NCI-H2196 treated with DMSO at 0.1 percent for 48 hours (cell line): ENCODE measurements at regions not wholly inside any gene's neighbourhood (a gene's known extent, or its start where the extent isn't known, plus 50 kb on each side); places are given as distances from the start of the nearest gene placed in this dataset.
"Not testable (repeated sequence)": the region's sequence is repeated elsewhere in the genome, so short reads cannot be mapped to it uniquely, and the experiment has no call there.

Experiments
- DNase-seq: peaks from one replicate; lab custom pipeline; 2025; ENCODE audit not compliant: unreplicated experiment; lab: John Stamatoyannopoulos, UW

DNA sequence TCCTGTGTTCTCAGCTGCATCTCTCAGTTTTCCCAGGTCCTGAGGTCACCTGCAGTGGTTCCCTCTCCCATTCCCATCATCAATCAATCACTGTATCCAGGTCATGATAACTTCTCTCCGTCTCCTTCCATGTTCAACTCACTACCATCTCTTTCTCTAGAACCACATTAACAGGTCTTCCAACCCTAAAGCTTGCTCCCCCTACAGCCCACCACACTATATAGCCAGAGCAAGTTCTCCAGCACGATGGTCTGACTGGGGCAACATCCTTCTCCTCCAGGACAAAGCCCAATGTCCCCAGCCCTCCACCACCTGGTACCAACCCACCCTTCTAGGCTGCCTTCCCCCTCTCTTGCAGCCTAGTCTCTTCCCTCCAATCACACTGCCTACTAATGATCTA is 241.6 kb downstream of the CDK5RAP2 start:
- DNase-seq, result no peak

DNA sequence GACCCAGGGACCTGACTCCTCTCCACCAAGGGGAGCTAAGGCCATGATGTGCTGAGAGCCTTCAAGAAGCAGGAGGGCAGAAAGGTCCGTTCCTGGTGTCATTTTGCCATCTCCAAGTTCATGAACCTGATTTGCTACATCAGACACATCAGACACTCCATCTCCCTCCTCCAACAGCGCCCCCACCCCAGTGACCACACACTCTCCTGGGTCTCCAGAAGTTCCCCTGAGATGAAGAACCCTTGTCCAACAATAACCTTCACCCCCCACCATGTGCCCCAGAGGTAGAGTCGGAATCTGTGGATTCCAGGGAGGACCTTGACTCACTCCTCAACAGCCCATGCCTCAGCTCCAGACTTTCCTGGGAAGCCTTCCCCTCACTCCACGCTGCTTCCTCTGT is 242.8 kb downstream of the CDK5RAP2 start:
- DNase-seq, result no peak

DNA sequence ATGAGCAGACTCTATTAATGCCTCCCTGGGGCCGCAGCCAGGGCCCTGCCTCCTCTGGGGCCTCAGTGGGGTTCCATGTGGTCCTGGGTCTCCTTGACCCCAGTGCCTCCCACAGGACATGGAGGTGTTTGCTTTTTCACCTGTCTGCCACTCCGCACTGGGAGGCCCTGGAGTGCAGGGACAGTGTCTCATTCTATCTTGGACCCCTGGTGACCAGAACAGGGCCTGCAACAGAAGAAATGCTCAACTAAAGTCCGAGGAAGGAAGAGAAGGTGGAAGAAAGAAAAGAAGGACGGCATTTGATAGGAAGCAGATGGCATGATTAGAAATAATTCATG is 243.2 kb downstream of the CDK5RAP2 start:
- DNase-seq, result no peak

DNA sequence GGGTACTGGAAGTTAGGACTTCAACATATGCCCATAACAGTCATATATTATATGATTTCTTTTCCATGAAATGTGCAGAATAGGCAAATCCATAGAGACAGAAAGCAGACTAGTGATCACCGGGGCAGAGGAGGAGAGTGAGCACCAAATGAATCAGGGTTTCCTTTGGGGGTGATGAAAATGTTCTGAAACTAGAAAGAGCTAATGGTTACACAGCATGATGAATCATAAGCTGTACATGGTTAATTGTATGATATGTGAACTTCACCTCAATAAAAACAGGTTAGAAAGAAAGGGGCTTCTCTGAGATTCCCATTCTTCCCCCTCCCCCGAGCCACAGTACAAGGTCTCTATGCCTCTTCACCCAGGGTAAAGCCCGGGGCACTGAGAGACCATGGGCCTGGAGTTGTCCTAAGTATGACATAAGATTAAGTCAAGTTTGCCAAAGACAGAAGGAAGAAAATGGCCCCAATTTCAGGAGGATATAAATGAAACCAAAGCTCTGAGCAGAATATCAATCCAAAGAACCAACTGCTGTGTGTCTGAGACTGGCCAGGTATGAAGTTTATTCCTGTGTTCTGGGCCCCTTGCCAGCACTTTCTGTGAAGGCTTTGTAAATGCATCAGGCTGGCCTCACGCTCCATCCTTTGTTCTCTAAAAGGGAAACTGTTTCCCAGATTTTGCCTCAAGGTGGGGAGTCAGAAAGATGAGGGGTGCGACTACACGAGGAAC is 243.8 kb downstream of the CDK5RAP2 start:
- DNase-seq, result peak; percentile 18

- no peak for DNase-seq
Measured at GRCh38 chr9:120331913-120332312, 248.1 kb downstream of the CDK5RAP2 start.

- DNase-seq, result no peak
Measured at GRCh38 chr9:120330031-120330430, 249.9 kb downstream of the CDK5RAP2 start.

GRCh38 chr9:120327322-120327721 is 252.6 kb downstream of the CDK5RAP2 start:
- DNase-seq, result no peak

- no peak for DNase-seq
Measured at GRCh38 chr9:120326049-120326693, 253.8 kb downstream of the CDK5RAP2 start.

DNA sequence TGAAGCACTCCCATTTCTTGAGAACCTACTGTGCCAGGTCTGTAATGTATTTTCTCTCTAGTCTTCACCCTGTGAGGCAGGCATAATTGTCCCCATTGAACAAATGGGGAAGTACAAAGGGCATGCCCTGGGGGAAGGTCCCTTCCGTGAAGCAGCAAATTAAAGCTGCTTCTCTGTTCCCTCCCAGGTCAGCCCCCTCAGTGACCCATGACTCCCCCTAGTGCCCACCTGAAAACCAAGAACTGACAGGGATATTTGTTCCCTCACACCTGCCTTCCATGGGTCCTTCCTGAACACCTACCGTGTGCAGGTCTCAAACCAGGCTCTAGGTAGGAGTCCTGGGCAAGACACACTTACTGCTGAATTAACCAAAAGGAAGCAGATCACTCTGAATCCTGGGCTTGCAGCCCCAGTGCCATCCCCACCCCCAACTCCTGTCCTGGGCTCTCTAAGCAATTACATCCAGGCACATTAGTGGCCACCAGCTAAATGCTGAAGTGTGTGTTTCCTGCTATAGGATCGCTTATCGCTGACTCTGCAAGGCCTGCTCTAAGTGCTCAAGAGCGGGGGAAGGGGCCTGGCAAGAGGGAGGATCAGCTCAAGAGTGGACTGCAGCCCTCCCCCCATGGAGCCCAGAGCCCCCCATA is 254.8 kb downstream of the CDK5RAP2 start:
- peak; percentile 15 for DNase-seq

DNA sequence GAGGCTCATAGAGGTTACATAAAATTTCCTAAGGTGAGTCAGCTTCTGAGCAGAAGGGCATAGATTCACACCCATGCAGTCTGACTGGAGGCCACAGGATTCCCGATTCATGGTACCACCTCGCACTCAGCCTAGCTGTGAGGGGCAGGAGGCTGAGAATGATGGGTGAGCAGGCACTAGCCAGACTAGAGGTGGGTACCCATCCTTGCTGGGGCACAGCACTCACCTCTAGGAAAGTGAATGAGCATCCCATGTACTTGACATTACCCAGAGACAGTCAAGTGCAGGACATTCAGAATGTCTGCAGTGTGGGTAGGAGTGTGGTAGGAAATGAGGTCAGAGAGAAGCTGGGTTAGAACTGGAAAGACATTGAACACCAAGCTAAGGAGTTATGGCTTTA is 255.5 kb downstream of the CDK5RAP2 start:
- DNase-seq, result no peak

DNA sequence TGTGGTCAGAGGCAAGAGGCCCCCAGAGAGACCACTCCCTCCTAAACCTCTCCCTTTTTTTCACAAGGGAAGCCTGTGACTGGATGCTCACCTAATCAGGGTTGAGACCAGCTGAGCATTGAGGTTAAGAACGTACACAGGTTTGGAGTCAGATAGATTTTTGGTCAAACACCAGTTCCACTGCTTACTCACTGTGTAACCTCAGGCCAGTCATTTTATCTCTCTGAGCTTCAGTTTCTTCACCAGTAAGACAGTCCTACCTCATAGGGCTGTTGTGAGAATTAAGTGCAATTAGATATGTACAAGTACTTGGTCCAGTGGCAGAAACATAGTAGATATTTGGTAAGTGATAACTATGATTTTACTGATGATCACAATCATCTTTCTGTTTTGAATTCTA is 256.8 kb downstream of the CDK5RAP2 start:
- no peak for DNase-seq

GRCh38 chr9:120319452-120319851 is 260.5 kb downstream of the CDK5RAP2 start:
- no peak for DNase-seq

DNA sequence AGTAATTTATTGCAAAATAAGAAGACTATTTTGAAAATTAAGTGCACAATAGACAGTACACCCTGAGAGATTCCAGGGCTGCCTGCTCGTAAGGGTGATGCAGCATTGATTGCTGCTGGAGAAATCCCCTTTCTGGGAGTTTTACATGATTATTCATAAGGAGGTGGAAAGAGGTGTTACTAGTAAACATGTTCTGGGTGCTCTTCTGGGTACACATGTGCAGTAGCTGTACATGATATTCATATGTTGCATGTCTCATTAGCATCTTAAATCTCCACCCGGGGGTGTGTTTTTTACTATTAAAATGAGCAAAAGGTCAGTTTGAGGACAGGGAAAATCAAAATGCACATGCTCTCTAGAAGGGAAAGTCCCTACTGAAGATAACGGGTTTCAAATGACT is 264.8 kb downstream of the CDK5RAP2 start:
- DNase-seq, result no peak

DNA sequence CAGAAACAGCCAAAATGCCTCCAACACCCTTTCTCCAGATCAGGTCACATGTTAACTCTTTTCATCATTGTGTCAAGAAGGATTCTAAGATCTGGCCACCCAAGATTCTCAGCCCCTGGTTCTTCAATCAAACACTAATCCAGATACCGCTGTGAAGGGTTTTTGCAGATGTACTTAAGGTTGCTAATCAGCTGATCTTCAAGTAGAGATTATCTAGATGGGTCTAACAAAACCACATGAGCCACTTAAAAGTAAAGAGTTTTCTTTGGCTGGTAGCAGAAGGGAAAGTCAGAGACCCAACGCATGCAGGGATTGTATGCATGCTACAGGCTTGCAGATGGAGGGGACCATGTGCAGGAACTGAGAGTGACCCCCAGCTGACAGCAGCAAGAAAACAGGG is 267.9 kb downstream of the CDK5RAP2 start:
- DNase-seq, result no peak

GRCh38 chr9:120310035-120310434 is 269.9 kb downstream of the CDK5RAP2 start:
- DNase-seq, result no peak

GRCh38 chr9:120308495-120308894 is 271.5 kb downstream of the CDK5RAP2 start:
- no peak for DNase-seq

DNA sequence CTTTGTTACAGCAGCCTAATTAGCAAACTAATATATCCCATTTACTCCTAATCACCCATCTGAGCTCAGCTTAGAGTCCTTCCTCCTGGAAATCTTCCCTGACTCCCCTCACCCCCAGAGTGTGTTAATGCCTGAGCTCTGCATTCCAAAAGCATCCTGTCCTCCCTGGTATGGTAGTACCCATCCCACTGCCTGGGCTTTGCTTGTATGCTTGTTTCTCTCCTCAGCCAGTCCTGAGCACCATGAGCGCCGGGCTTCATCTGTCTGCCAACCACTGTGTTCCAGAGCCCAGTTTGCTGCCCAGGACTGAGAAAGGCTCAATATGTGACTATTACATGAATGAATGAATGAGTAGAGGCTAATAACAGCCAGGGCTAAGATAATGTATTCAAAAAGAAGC is 272.4 kb downstream of the CDK5RAP2 start:
- no peak for DNase-seq

GRCh38 chr9:120306561-120306960 is 273.4 kb downstream of the CDK5RAP2 start:
- DNase-seq, result no peak

DNA sequence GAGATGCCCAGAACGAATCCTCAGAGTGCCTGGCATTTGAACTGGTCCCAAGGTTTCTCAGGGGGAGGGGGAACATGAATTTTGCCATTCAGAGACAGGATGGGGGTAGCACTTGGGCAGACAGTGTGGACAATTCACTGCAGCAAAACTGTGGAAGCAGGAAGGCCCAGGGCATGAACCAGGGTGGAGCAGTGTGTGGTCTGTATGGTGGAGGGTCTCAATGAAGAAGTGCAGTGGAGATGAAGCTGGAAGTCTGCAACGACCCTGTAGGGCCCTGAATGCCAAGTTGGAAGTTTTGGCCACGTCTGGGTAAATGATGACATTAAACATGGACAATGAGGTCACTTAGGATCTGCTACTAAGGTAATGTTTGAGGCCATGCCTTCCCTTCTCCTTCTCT is 273.9 kb downstream of the CDK5RAP2 start:
- no peak for DNase-seq

GRCh38 chr9:120304896-120305295 is 275.1 kb downstream of the CDK5RAP2 start:
- DNase-seq, result not testable (repeated sequence)

- DNase-seq, result no peak
Measured at GRCh38 chr9:120303519-120303918, 276.4 kb downstream of the CDK5RAP2 start.

DNA sequence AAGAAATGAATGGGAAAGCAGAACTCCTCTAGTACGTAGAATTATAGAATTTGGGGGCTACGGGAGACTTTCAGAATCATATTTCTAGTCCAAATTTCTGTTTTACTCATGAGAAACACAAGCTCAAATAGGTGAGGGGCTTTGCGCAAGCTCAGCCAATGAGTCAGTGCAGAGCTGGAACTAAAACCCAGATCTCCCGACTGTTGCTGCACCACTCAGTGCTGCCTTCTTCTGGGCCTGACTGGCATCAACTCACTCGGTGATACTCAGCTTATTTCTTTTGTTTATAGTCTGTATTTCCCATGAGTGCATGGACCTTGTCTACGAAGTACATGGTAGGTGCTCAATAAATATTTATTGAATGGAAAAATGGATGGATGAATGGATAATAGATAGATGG is 280.2 kb downstream of the CDK5RAP2 start:
- DNase-seq, result no peak
